Transverse colon (tissue), 4 donors: ENCODE measurements at regions not wholly inside any gene's neighbourhood (a gene's known extent, or its start where the extent isn't known, plus 50 kb on each side); places are given as distances from the start of the nearest gene placed in this dataset.

Source experiments
- DNase-seq: peaks from one replicate; pipeline ENCODE4 v3.0.0-alpha.2; 2019
- H3K27ac ChIP-seq, 4 donors: fragments of 200-600 bp; sonication (generic); 2 replicates each; pipeline ENCODE4 v1.5.1; 2016 to 2018; ENCODE audit warnings: inconsistent platforms in 4 of 4
- H3K27me3 ChIP-seq: fragments of 200-600 bp; sonication (generic); 2 replicates; pipeline ENCODE4 v1.5.1; 2017; ENCODE audit warnings: inconsistent platforms
- H3K36me3 ChIP-seq, 4 donors: fragments of 200-600 bp; sonication (generic); 2 replicates each; pipeline ENCODE4 v1.5.1; 2017 to 2019; ENCODE audit warnings: inconsistent platforms in 4 of 4
- H3K4me1 ChIP-seq, 4 donors: fragments of 200-600 bp; sonication (generic); 2 replicates each; pipeline ENCODE4 v1.5.1; 2017 to 2020; ENCODE audit warnings: inconsistent platforms in 4 of 4
- H3K4me3 ChIP-seq, 4 donors: fragments of 200-600 bp; sonication (generic); 1 replicate in 1 of 4; 2 replicates in 3 of 4; pipeline versions ENCODE4 v1.5.1 to v1.6.1; 2017 to 2019; ENCODE audit warnings: inconsistent platforms in 4 of 4
- H3K9me3 ChIP-seq, 2 donors: fragments of 200-600 bp; sonication (generic); 2 replicates each; pipeline ENCODE4 v1.5.1; 2017 to 2019; ENCODE audit warnings: inconsistent platforms in 2 of 2
- EP300 ChIP-seq: sonication (generic); formaldehyde crosslinking; IDR thresholded peaks from one replicate; pipeline ENCODE4 v1.6.1; 2017; ENCODE audit warnings: antibody characterized with exemption, low read depth
- POLR2A ChIP-seq: fragments of 450-650 bp; IDR thresholded peaks from one replicate; pipeline ENCODE4 v1.6.1; 2016; ENCODE audit warnings: antibody characterized with exemption, mild to moderate bottlenecking, moderate library complexity
- POLR2AphosphoS5 ChIP-seq, 3 donors: sonication (generic); formaldehyde crosslinking; IDR thresholded peaks; one replicate each; pipeline ENCODE4 v1.6.1; 2016; ENCODE audit warnings: antibody characterized with exemption in 3 of 3
- WGBS, 2 donors: methylation state at CpG; one replicate each; pipeline ENCODE4 v1.1.5; 2018; ENCODE audit warnings: low coverage in 1 of 2; 5-methylcytosine and 5-hydroxymethylcytosine counted together
- in situ Hi-C, 4 donors: fragments of 200-750 bp; cut with MboI; loops; one replicate each; pipeline versions ENCODE4 v1.15.0 to v1.15.1; 2017; ENCODE audit warnings: low sequenced_read_pairs in 3 of 4, low pct_ligation_motif_present in 1 of 4, low pct_unique_long_range_greater_than_20kb in 1 of 4
- intact Hi-C: fragments of 100-400 bp; cut with DNase I; formaldehyde crosslinking; loops from one replicate; pipeline ENCODE4 v1.15.1; 2023; ENCODE audit warnings: low total_unique reads
- TF ChIP-seq, protein P1 (sequence below), 5 experiments: fragments of 200-600 bp in 3 of 5; fragments of 450-650 bp in 2 of 5; sonication (generic) in 3 of 5; IDR thresholded peaks; 1 replicate in 2 of 5; 2 replicates in 3 of 5; pipeline ENCODE4 v1.5.1; 2016 to 2017; ENCODE audit warnings: antibody characterized with exemption in 5 of 5, inconsistent platforms in 3 of 5, mild to moderate bottlenecking in 2 of 5, moderate library complexity in 1 of 5

DNA sequence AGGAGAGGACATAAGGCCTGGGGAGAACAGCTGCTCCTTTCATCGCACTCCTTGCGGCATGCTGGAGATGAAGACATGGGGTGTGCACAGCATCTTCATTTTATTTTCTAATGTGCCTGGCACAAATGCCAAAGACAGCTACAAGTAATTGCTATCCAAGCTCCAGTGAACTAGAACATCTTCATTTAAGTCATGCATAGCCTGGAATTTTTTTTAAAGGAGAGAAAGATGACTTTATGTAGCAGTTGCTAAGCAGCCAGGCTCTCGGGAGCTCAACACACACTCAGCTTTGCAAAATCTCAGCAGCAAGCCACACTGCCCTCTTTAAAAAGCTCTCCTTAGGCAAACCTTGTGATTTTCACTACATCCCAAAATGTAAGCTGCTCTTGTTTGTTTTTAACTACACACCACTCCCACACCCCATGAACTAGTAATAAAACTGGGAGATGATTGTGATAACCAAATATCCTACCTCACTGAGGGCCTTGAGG lies 164.5 kb upstream of the POU2AF2 start:
- intact Hi-C loops = no loop called here
- 75 to 100% methylated on average over 2 to 3 of the region's 3 CpGs for WGBS, 2 donors
- H3K27me3 ChIP-seq = no peaks in the 10 kb centered on the region
- H3K4me3 ChIP-seq = no peak overlapping the region
- peaks cover 0 to 3% (median 0%) of the 10 kb centered on the region in 4 donors for H3K4me1 ChIP-seq
- no peak for DNase-seq
- no peak for TF ChIP-seq POLR2AphosphoS5 (IDR thresholded peaks at IDR 0.05)
- H3K27ac ChIP-seq = no peak overlapping the region
- H3K36me3 ChIP-seq = no peaks in the 10 kb centered on the region
- no peaks in the 10 kb centered on the region for H3K9me3 ChIP-seq
- in situ Hi-C loops = no loop called here

DNA sequence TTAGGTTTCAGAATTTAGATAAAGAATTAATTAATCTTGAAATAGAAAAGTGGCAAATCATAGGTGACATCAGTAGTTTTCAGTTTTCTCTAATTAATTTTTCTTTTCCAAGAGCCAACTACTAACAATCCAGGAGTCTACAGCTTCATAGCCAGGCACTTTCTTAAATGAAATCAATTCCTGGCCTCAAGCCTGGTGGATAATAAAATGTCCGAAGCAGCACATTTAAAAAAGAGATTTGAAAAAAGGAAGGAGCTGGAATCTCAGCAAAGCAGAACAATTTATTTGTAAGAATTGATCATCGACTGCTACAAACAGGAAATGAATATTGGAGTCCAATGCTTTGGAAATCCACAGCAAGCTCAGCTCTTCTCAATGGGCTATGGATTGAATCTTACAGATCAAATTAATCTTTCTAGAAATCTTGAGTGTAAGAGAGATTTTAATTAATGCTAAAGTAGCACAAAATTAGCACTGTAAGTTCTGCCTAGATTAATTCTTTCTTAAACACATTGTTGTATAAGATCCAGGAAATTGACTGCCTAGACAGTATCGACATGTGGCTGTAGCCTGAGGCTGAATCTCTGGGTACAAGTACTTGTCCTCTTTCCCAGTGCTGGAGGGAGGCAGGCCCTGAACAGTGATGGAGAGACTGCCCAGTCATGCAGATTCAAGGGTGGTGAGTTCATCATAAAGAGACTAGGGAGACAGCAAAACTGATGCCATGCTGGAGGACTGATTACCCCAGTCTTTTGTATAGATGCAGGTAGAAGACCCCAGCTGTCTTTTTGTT lies 167.8 kb upstream of the POU2AF2 start:
- Histone ChIP-seq H3K36me3 (no peaks in the 10 kb centered on the region), H3K4me3 (no peak overlapping the region), H3K9me3 (no peaks in the 10 kb centered on the region), H3K27me3 (no peaks in the 10 kb centered on the region), H3K27ac (no peak overlapping the region), H3K4me1 (peaks cover 0 to 3% (median 0%) of the 10 kb centered on the region in 4 donors)
- TF ChIP-seq EP300 = no peak
- TF ChIP-seq POLR2A = no peak
- TF ChIP-seq, protein P1, sequence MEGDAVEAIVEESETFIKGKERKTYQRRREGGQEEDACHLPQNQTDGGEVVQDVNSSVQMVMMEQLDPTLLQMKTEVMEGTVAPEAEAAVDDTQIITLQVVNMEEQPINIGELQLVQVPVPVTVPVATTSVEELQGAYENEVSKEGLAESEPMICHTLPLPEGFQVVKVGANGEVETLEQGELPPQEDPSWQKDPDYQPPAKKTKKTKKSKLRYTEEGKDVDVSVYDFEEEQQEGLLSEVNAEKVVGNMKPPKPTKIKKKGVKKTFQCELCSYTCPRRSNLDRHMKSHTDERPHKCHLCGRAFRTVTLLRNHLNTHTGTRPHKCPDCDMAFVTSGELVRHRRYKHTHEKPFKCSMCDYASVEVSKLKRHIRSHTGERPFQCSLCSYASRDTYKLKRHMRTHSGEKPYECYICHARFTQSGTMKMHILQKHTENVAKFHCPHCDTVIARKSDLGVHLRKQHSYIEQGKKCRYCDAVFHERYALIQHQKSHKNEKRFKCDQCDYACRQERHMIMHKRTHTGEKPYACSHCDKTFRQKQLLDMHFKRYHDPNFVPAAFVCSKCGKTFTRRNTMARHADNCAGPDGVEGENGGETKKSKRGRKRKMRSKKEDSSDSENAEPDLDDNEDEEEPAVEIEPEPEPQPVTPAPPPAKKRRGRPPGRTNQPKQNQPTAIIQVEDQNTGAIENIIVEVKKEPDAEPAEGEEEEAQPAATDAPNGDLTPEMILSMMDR (IDR thresholded peaks at IDR 0.05) = no peak
- no peak for TF ChIP-seq POLR2AphosphoS5 (IDR thresholded peaks at IDR 0.05)
- intact Hi-C loops (no loop called here), in situ Hi-C loops (no loop called here)
- DNase-seq = no peak
- WGBS, 2 donors = 54 to 77% methylated on average over 2 to 3 of the region's 3 CpGs

DNA sequence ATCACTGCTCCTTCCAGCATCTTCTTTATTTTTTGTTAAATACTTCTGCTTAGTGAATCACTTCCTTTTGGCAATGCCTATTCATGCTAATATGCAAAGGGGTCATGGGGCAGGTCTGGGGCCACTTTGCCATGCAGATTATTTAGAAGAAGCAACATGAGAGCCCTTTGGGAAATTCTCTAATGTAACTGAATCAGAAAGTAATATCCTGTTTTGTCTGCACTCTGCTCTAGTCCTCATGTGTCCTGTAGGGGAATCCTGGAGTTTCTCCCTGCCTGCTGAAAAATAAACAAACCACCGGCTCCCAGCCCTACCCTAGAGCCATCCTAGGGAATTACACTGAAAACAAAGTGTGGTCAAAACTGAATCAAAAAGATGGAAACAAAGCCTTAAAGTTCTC lies 176.5 kb upstream of the POU2AF2 start:
- Histone ChIP-seq H3K4me1 (no peaks in the 10 kb centered on the region), H3K27me3 (no peaks in the 10 kb centered on the region), H3K9me3 (peaks cover 8 to 14% of the 10 kb centered on the region in 2 donors), H3K36me3 (no peaks in the 10 kb centered on the region), H3K4me3 (no peak overlapping the region), H3K27ac (no peak overlapping the region)
- in situ Hi-C loops = no loop called here
- WGBS, 2 donors = 29% methylated on average over 1 of the region's 1 CpG; no CpG with 5 or more reads in 1 of the 2 donors
- DNase-seq = no peak
- TF ChIP-seq EP300 (no peak), POLR2A (no peak), POLR2AphosphoS5 (IDR thresholded peaks at IDR 0.05) (no peak)
- TF ChIP-seq, protein P1 (IDR thresholded peaks at IDR 0.05) = no peak
- intact Hi-C loops = no loop called here

DNA sequence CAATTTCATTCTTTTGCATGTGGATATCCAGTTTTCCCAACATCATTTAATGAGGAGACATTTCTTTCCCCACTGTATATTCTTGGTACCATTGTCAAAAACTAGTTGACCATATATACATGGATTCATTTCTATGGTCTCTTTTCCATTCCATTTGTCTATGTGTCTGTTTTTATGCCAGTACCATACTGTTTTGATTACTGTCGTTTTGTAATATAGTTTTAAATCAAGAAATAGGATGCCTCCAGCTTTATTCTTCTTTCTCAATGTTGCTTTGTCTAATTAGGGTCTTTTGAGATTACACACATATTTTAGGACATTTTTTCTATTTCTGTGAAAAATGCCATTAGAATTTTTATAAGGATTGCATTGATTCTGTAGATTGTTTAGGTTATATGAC lies 177.5 kb upstream of the POU2AF2 start:
- in situ Hi-C loops = no loop called here
- Histone ChIP-seq H3K9me3 (peaks cover 8 to 14% of the 10 kb centered on the region in 2 donors), H3K27ac (no peak overlapping the region), H3K27me3 (no peaks in the 10 kb centered on the region), H3K4me3 (no peak overlapping the region), H3K4me1 (no peaks in the 10 kb centered on the region), H3K36me3 (no peaks in the 10 kb centered on the region)
- TF ChIP-seq EP300 (no peak), POLR2AphosphoS5 (IDR thresholded peaks at IDR 0.05) (no peak), POLR2A (no peak)
- TF ChIP-seq, protein P1 (IDR thresholded peaks at IDR 0.05) = no peak
- WGBS, 2 donors = 69 to 83% methylated on average over 1 of the region's 1 CpG
- DNase-seq = no peak
- intact Hi-C loops = no loop called here
